H1 (cell line): ENCODE measurements at regions not wholly inside any gene's neighbourhood (a gene's known extent, or its start where the extent isn't known, plus 50 kb on each side); places are given as distances from the start of the nearest gene placed in this dataset.

ENCODE experiments used
- CTCF ChIA-PET: fragments of 300-600 bp; sonication (Branson Sonifier 250); formaldehyde crosslinking; loops from one replicate; lab custom pipeline; 2021; ENCODE audit not compliant: partially characterized antibody; lab: Charles Lee
- POLR2A ChIA-PET: fragments of 300-600 bp; sonication (Branson Sonifier 250); formaldehyde crosslinking; loops from one replicate; lab custom pipeline; 2021; ENCODE audit warnings: inconsistent platforms; ENCODE audit not compliant: partially characterized antibody; lab: Charles Lee
- DNase-seq, 2 experiments: peaks; one replicate each; pipeline versions ENCODE4 v3.0.0 to v3.0.0-alpha.2; 2010 to 2022; ENCODE audit warnings: low spot score in 2 of 2, low read depth in 1 of 2, mixed read lengths in 1 of 2
- FAIRE-seq: peaks from 2 replicates; lab custom pipeline; 2011; peaks lifted over from hg19 to GRCh38; lab: Jason Lieb, UNC
- H2AFZ ChIP-seq: 2 replicates; pipeline ENCODE4 v1.8.1; 2012; ENCODE audit warnings: low read length, inconsistent platforms
- H2AK5ac ChIP-seq: 2 replicates; pipeline ENCODE4 v1.6.1; 2013; ENCODE audit warnings: low read depth, low read length
- H2BK120ac ChIP-seq: replicated peaks from 2 replicates; pipeline ENCODE3; 2013; ENCODE audit warnings: low read depth, low read length, inconsistent platforms
- H2BK12ac ChIP-seq: 2 replicates; pipeline ENCODE4 v1.6.1; 2013; ENCODE audit warnings: low read depth, low read length
- H2BK15ac ChIP-seq: 2 replicates; pipeline ENCODE4 v1.6.1; 2013; ENCODE audit warnings: low read length
- H2BK20ac ChIP-seq: 2 replicates; pipeline ENCODE4 v1.6.1; 2013; ENCODE audit warnings: low read length
- H2BK5ac ChIP-seq: 2 replicates; pipeline ENCODE4 v1.6.1; 2013; ENCODE audit warnings: low read depth, low read length
- H3K14ac ChIP-seq: 2 replicates; pipeline ENCODE4 v1.6.1; 2013; ENCODE audit warnings: inconsistent platforms; ENCODE audit not compliant: insufficient read length
- H3K18ac ChIP-seq: 2 replicates; pipeline ENCODE4 v1.6.1; 2013; ENCODE audit warnings: low read length; ENCODE audit errors: extremely low read depth
- H3K23ac ChIP-seq: 2 replicates; pipeline ENCODE4 v1.6.1; 2013; ENCODE audit warnings: inconsistent platforms; ENCODE audit not compliant: insufficient read length
- H3K23me2 ChIP-seq: 2 replicates; pipeline ENCODE4 v1.6.1; 2013; ENCODE audit warnings: low read depth, low read length
- H3K27ac ChIP-seq: 2 replicates; pipeline ENCODE4 v1.6.1; 2011; ENCODE audit warnings: low read depth, low read length, inconsistent platforms
- H3K27me3 ChIP-seq, 4 experiments: replicated peaks in 1 of 4; 1 replicate in 1 of 4; 2 replicates in 3 of 4; pipeline versions ENCODE4 v1.6.1 to v1.8.1; 2011 to 2013; ENCODE audit warnings: low read length in 3 of 4, mild to moderate bottlenecking in 3 of 4, inconsistent platforms in 2 of 4, mixed read lengths in 2 of 4, moderate library complexity in 1 of 4; ENCODE audit not compliant: control insufficient read depth in 3 of 4, insufficient read depth in 3 of 4; ENCODE audit errors: extremely low read depth in 1 of 4
- H3K36me3 ChIP-seq, 4 experiments: 2 replicates each; pipeline versions ENCODE4 v1.6.1 to v1.8.1; 2011 to 2013; ENCODE audit warnings: mild to moderate bottlenecking in 4 of 4, low read length in 3 of 4, moderate library complexity in 2 of 4, control low read depth in 1 of 4, inconsistent platforms in 1 of 4; ENCODE audit not compliant: insufficient read depth in 4 of 4, control insufficient read depth in 2 of 4
- H3K4ac ChIP-seq: replicated peaks from 2 replicates; pipeline ENCODE3; 2013; ENCODE audit warnings: low read length, low read depth, mixed read lengths, inconsistent platforms; ENCODE audit not compliant: insufficient read length
- H3K4me1 ChIP-seq, 4 experiments: replicated peaks in 1 of 4; 1 replicate in 1 of 4; 2 replicates in 3 of 4; pipeline versions ENCODE4 v1.6.1 to v1.8.1; 2011 to 2013; ENCODE audit warnings: low read length in 3 of 4, inconsistent platforms in 2 of 4, mixed read lengths in 1 of 4; ENCODE audit not compliant: insufficient read depth in 4 of 4, control insufficient read depth in 3 of 4
- H3K4me2 ChIP-seq, 2 experiments: 2 replicates each; pipeline versions ENCODE4 v1.6.1 to v1.8.1; 2011 to 2013; ENCODE audit warnings: low read depth in 2 of 2, low read length in 2 of 2, control low read depth in 1 of 2, inconsistent platforms in 1 of 2, mild to moderate bottlenecking in 1 of 2; ENCODE audit not compliant: insufficient read depth in 1 of 2
- H3K4me3 ChIP-seq, 4 experiments: fragments of 200-600, 300-600 bp in 1 of 4; sonication (generic), shearing (Covaris generic), sonication (Bioruptor Twin) in 1 of 4; 2 replicates each; pipeline versions ENCODE4 v1.5.1 to v1.8.1; 2011 to 2016; ENCODE audit warnings: low read length in 4 of 4, low read depth in 3 of 4, control low read depth in 2 of 4, inconsistent platforms in 2 of 4, mild to moderate bottlenecking in 2 of 4, mixed read lengths in 1 of 4, moderate library complexity in 1 of 4; ENCODE audit not compliant: insufficient read depth in 2 of 4; ENCODE audit errors: extremely low read depth in 1 of 4
- H3K56ac ChIP-seq: replicated peaks from 2 replicates; pipeline ENCODE3; 2013; ENCODE audit warnings: low read depth, mild to moderate bottlenecking, mixed read lengths, low read length, inconsistent platforms; ENCODE audit not compliant: insufficient read length
- H3K79me1 ChIP-seq: 2 replicates; pipeline ENCODE4 v1.6.1; 2013; ENCODE audit warnings: low read depth, low read length, control low read depth
- H3K79me2 ChIP-seq, 2 experiments: 2 replicates each; pipeline versions ENCODE4 v1.6.1 to v1.8.1; 2012 to 2013; ENCODE audit warnings: low read length in 2 of 2, mild to moderate bottlenecking in 2 of 2, inconsistent platforms in 1 of 2; ENCODE audit not compliant: insufficient read depth in 2 of 2, control insufficient read depth in 1 of 2
- H3K9ac ChIP-seq, 4 experiments: replicated peaks in 1 of 4; 1 replicate in 1 of 4; 2 replicates in 3 of 4; pipeline versions ENCODE4 v1.6.1 to v1.8.1; 2011 to 2013; ENCODE audit warnings: low read depth in 3 of 4, low read length in 3 of 4, control low read depth in 2 of 4, mild to moderate bottlenecking in 2 of 4, moderate library complexity in 2 of 4, inconsistent platforms in 1 of 4; ENCODE audit errors: extremely low read depth in 1 of 4
- H3K9me3 ChIP-seq, 2 experiments: 2 replicates each; pipeline versions ENCODE4 v1.6.1 to v1.8.1; 2012 to 2013; ENCODE audit warnings: mild to moderate bottlenecking in 2 of 2, moderate library complexity in 2 of 2, control low read depth in 1 of 2, inconsistent platforms in 1 of 2, low read depth in 1 of 2, low read length in 1 of 2, mixed read lengths in 1 of 2; ENCODE audit not compliant: insufficient read depth in 2 of 2
- H4K20me1 ChIP-seq, 2 experiments: replicated peaks in 1 of 2; 2 replicates each; pipeline versions ENCODE3 to v1.8.1; 2011 to 2013; ENCODE audit warnings: inconsistent platforms in 2 of 2, low read length in 2 of 2, mild to moderate bottlenecking in 1 of 2; ENCODE audit not compliant: insufficient read depth in 2 of 2, control insufficient read depth in 1 of 2
- H4K5ac ChIP-seq: 2 replicates; pipeline ENCODE4 v1.6.1; 2013; ENCODE audit warnings: low read length, low read depth, mixed read lengths, inconsistent platforms; ENCODE audit not compliant: insufficient read length
- H4K8ac ChIP-seq: 2 replicates; pipeline ENCODE4 v1.8.0; 2013; ENCODE audit warnings: mild to moderate bottlenecking, moderate library complexity, low read length, inconsistent platforms; ENCODE audit not compliant: insufficient read depth; ENCODE audit errors: extremely low read depth
- H4K91ac ChIP-seq: replicated peaks from 2 replicates; pipeline ENCODE3; 2013; ENCODE audit warnings: low read length, mixed read lengths, inconsistent platforms; ENCODE audit not compliant: insufficient read length
- BCL11A ChIP-seq, 2 experiments: IDR thresholded peaks; one replicate each; pipeline ENCODE4 v1.6.1; 2011; ENCODE audit warnings: low read depth in 2 of 2, low read length in 2 of 2, mild to moderate bottlenecking in 2 of 2
- CTBP2 ChIP-seq: IDR thresholded peaks from 2 replicates; pipeline ENCODE4 v1.7.0; 2011; ENCODE audit warnings: borderline replicate concordance, mild to moderate bottlenecking, moderate library complexity, mixed read lengths, low read length; ENCODE audit not compliant: insufficient read depth, insufficient read length
- EP300 ChIP-seq, 2 experiments: IDR thresholded peaks; 1 replicate in 1 of 2; 2 replicates in 1 of 2; pipeline ENCODE4 v1.6.1; 2011 to 2012; ENCODE audit warnings: low read depth in 2 of 2, low read length in 2 of 2, mild to moderate bottlenecking in 2 of 2, borderline replicate concordance in 1 of 2, inconsistent platforms in 1 of 2, moderate library complexity in 1 of 2
- HDAC2 ChIP-seq, 2 experiments: fragments of 300-600 bp in 1 of 2; sonication (generic) in 1 of 2; IDR thresholded peaks; 2 replicates each; pipeline ENCODE4 v1.6.1; 2011 to 2012; ENCODE audit warnings: low read depth in 2 of 2, low read length in 2 of 2, mild to moderate bottlenecking in 2 of 2, moderate library complexity in 2 of 2, borderline replicate concordance in 1 of 2, inconsistent platforms in 1 of 2
- KDM4A ChIP-seq: IDR thresholded peaks from one replicate; pipeline ENCODE4 v1.7.1; 2012; ENCODE audit warnings: low read depth, mild to moderate bottlenecking, moderate library complexity, low read length, inconsistent platforms; ENCODE audit not compliant: severe bottlenecking
- MAFK ChIP-seq: IDR thresholded peaks from 2 replicates; pipeline ENCODE4 v1.6.1; 2012; ENCODE audit warnings: low read depth, mild to moderate bottlenecking, improper control_type of control experiment, low read length
- POU5F1 ChIP-seq: IDR thresholded peaks from 2 replicates; pipeline ENCODE4 v1.6.1; 2011; ENCODE audit warnings: low read depth, mild to moderate bottlenecking, low read length, moderate library complexity
- RFX5 ChIP-seq: IDR thresholded peaks from 2 replicates; pipeline ENCODE4 v1.6.1; 2011; ENCODE audit warnings: low read depth, low read length, improper control_type of control experiment, borderline replicate concordance
- SAP30 ChIP-seq: fragments of 300-600 bp; sonication (generic); IDR thresholded peaks from 2 replicates; pipeline ENCODE4 v1.7.1; 2012; ENCODE audit warnings: low read length, moderate library complexity, mild to moderate bottlenecking, inconsistent platforms; ENCODE audit not compliant: insufficient read depth, insufficient replicate concordance
- SP1 ChIP-seq: IDR thresholded peaks from 2 replicates; pipeline ENCODE4 v1.6.1; 2011; ENCODE audit warnings: low read depth, low read length
- SUZ12 ChIP-seq: fragments of 200-600 bp; sonication (generic); IDR thresholded peaks from 2 replicates; pipeline ENCODE4 v1.6.1; 2012; ENCODE audit warnings: mild to moderate bottlenecking, inconsistent platforms, low read length, moderate library complexity, mixed read lengths
- TAF1 ChIP-seq: IDR thresholded peaks from 2 replicates; pipeline ENCODE4 v1.6.1; 2011; ENCODE audit warnings: mild to moderate bottlenecking, low read depth, low read length
- TAF7 ChIP-seq: optimal IDR thresholded peaks from 2 replicates; pipeline ENCODE3; 2011; ENCODE audit warnings: low read depth, mild to moderate bottlenecking, inconsistent platforms, low read length, moderate library complexity, borderline replicate concordance
- TBP ChIP-seq: IDR thresholded peaks from 2 replicates; pipeline ENCODE4 v1.6.1; 2011; ENCODE audit warnings: low read depth, low read length, improper control_type of control experiment
- TF ChIP-seq, protein P1 (sequence below): IDR thresholded peaks from 2 replicates; pipeline ENCODE4 v1.6.1; 2011; ENCODE audit warnings: low read depth, mild to moderate bottlenecking, low read length; ENCODE audit not compliant: insufficient read depth

DNA sequence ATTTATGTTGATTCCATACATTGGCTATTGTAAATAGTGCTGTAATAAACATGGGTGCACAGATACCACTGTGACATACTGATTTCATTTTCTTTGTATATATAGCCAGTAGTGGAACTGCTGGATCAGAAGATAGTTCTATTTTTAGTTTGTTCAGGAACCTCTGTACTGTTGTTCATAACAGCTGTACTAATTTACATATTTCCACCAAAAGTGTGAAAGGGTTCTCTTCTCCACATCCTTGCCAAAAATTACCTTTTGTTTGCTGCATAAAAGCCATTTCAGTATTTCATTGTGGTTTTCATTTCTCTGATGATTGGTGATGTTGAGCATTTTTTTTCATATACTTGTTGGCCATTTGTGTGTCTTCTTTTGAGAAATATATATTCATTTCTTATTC is 1962.1 kb downstream of the PCDH9 start:
- peaks cover 0 to 1% (median 0%) of the 10 kb centered on the region in 4 experiments; a peak in 1 of 7 replicates for H3K27me3 ChIP-seq
- POLR2A ChIA-PET, result no interaction called here
- H4K8ac ChIP-seq, result no peak overlapping the region
- H3K4me2 ChIP-seq, result no peak overlapping the region
- no peak overlapping the region for H3K18ac ChIP-seq
- H3K4me3 ChIP-seq, result no peak overlapping the region
- no peak overlapping the region for H2BK20ac ChIP-seq
- DNase-seq, result no peak
- no peak overlapping the region for H3K4ac ChIP-seq
- H2BK120ac ChIP-seq, result no peak overlapping the region
- FAIRE-seq, result no peak
- no peak overlapping the region for H2BK12ac ChIP-seq
- no peak overlapping the region for H3K27ac ChIP-seq
- H3K23ac ChIP-seq, result no peak overlapping the region
- H3K9me3 ChIP-seq, result no peaks in the 10 kb centered on the region
- no peak overlapping the region for H3K56ac ChIP-seq
- no peaks in the 10 kb centered on the region for H3K4me1 ChIP-seq
- H2AK5ac ChIP-seq, result no peak overlapping the region
- H4K20me1 ChIP-seq, result no peaks in the 10 kb centered on the region
- H2AFZ ChIP-seq, result no peak overlapping the region
- H4K91ac ChIP-seq, result no peak overlapping the region
- H2BK15ac ChIP-seq, result no peak overlapping the region
- CTCF ChIA-PET, result no interaction called here
- H3K79me1 ChIP-seq, result no peaks in the 10 kb centered on the region
- no peaks in the 10 kb centered on the region for H3K79me2 ChIP-seq
- H4K5ac ChIP-seq, result no peak overlapping the region
- H3K23me2 ChIP-seq, result no peaks in the 10 kb centered on the region
- H3K36me3 ChIP-seq, result no peaks in the 10 kb centered on the region
- H2BK5ac ChIP-seq, result no peak overlapping the region
- H3K14ac ChIP-seq, result no peak overlapping the region
- no peak overlapping the region for H3K9ac ChIP-seq
- TF ChIP-seq TAF7 (no peak), HDAC2 (IDR thresholded peaks at IDR 0.05; ENCODE audit: borderline replicate concordance in 1 of 2, low read depth in 2 of 2, low read length in 2 of 2) (no peak), EP300 (IDR thresholded peaks at IDR 0.05; ENCODE audit: borderline replicate concordance in 1 of 2, low read depth in 2 of 2, low read length in 2 of 2) (no peak), TAF1 (no peak), POU5F1 (no peak), SUZ12 (no peak), SP1 (no peak), CTBP2 (no peak), RFX5 (no peak), KDM4A (no peak), SAP30 (no peak), MAFK (no peak), BCL11A (IDR thresholded peaks at IDR 0.05; ENCODE audit: low read depth in 2 of 2, low read length in 2 of 2) (no peak), TBP (no peak)
- TF ChIP-seq, protein P1, sequence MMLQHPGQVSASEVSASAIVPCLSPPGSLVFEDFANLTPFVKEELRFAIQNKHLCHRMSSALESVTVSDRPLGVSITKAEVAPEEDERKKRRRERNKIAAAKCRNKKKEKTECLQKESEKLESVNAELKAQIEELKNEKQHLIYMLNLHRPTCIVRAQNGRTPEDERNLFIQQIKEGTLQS, result no peak
